HG03066 (cell line): ENCODE measurements at regions not wholly inside any gene's neighbourhood (a gene's known extent, or its start where the extent isn't known, plus 50 kb on each side); places are given as distances from the start of the nearest gene placed in this dataset.

ENCODE experiments used
- ATAC-seq: cut with Tn5 transposase; IDR thresholded peaks from one replicate; pipeline ENCODE4 v1.9.1; 2021; ENCODE audit warnings: low read depth; ENCODE audit not compliant: unreplicated experiment

- no peak for ATAC-seq
These were observed 340.7 kb upstream of the DYNLRB2 start for GRCh38 chr16:80200079-80200478.

- ATAC-seq, result no peak
These were observed 341.2 kb upstream of the DYNLRB2 start for GRCh38 chr16:80199614-80200013.

GRCh38 chr16:80198311-80199299, 342.2 kb upstream of the DYNLRB2 start:
- ATAC-seq, result no peak

- no peak for ATAC-seq
These were observed 343.0 kb upstream of the DYNLRB2 start for GRCh38 chr16:80197741-80198201.

GRCh38 chr16:80191928-80192327, 348.9 kb upstream of the DYNLRB2 start:
- ATAC-seq, result no peak

GRCh38 chr16:80189476-80190175, 351.2 kb upstream of the DYNLRB2 start:
- ATAC-seq, result no peak

GRCh38 chr16:80176114-80176513, 364.7 kb upstream of the DYNLRB2 start:
- no peak for ATAC-seq

- ATAC-seq, result no peak
These were observed 365.8 kb upstream of the DYNLRB2 start for GRCh38 chr16:80175011-80175410.

- ATAC-seq, result no peak
These were observed 366.4 kb upstream of the DYNLRB2 start for GRCh38 chr16:80174416-80174815.

GRCh38 chr16:80171746-80172145, 369.0 kb upstream of the DYNLRB2 start:
- ATAC-seq, result no peak

- ATAC-seq, result no peak
These were observed 369.6 kb upstream of the DYNLRB2 start for GRCh38 chr16:80171199-80171598.

GRCh38 chr16:80167657-80168390, 373.0 kb upstream of the DYNLRB2 start:
- ATAC-seq, result no peak

- ATAC-seq, result no peak
These were observed 374.7 kb upstream of the DYNLRB2 start for GRCh38 chr16:80166082-80166481.

- no peak for ATAC-seq
These were observed 375.7 kb upstream of the DYNLRB2 start for GRCh38 chr16:80164966-80165550.

GRCh38 chr16:80163339-80163738, 377.5 kb upstream of the DYNLRB2 start:
- ATAC-seq, result no peak

GRCh38 chr16:80161799-80162739, 378.7 kb upstream of the DYNLRB2 start:
- no peak for ATAC-seq

GRCh38 chr16:80158766-80159165, 382.0 kb upstream of the DYNLRB2 start:
- no peak for ATAC-seq

- no peak for ATAC-seq
These were observed 389.1 kb upstream of the DYNLRB2 start for GRCh38 chr16:80151722-80152111.

- no peak for ATAC-seq
These were observed 389.6 kb upstream of the DYNLRB2 start for GRCh38 chr16:80150978-80151721.
